ENCODE measurements at regions not wholly inside any gene's neighbourhood (a gene's known extent, or its start where the extent isn't known, plus 50 kb on each side); places are given as distances from the start of the nearest gene placed in this dataset.

DNA sequence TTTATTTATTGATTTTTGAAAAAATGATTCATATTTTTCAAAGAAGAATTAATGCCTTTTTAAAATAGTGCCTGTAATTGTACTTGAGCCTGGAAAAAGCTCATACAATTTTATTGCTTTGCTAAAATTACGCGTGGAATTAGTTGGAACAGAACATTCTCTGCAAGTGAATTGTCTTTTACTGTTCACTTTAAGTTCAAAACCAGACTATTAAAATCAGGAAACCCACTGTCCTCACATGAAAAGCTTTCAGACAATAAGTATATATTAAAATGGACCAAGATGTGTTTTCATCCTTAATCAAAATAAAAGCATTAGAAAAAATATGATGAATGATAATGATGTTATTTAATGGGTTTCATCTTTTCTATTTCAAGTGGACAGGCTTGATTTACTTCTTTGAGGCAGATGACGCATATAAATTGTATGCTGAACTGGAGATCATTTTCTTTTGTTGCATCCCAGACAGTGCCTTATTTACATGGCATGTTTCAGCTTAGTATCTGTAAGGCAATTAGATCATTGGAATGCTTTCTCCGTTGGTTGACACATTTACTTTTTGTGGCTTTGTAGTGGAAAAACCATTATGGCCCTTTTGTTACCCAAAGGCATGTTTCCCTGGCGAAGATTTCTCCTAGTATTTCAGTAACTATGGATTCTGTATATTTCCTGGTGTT, 299.0 kb upstream of the MAGEC2 start:
- H3K27ac Mint-ChIP-seq, result no peak overlapping the region
- DNase-seq, result no peak
- TF ChIP-seq CTCF (IDR thresholded peaks at IDR 0.05), result no peak
- H3K36me3 Mint-ChIP-seq (ENCODE audit: low read depth), result no peaks in the 10 kb centered on the region
- no peak overlapping the region for H3K4me3 Mint-ChIP-seq
- no peaks in the 10 kb centered on the region for H3K27me3 Mint-ChIP-seq (ENCODE audit: insufficient read depth)
- H3K9me3 Mint-ChIP-seq, result peaks cover 6% of the 10 kb centered on the region
- H3K4me1 Mint-ChIP-seq (ENCODE audit: low read depth), result no peaks in the 10 kb centered on the region

GRCh38 chrX:142502441-142502840, 297.4 kb upstream of the MAGEC2 start:
- TF ChIP-seq CTCF (IDR thresholded peaks at IDR 0.05), result no peak
- Mint-ChIP-seq H3K27ac (no peak overlapping the region), H3K4me3 (no peak overlapping the region), H3K27me3 (ENCODE audit: insufficient read depth) (no peaks in the 10 kb centered on the region), H3K9me3 (peaks cover under 1% of the 10 kb centered on the region), H3K36me3 (ENCODE audit: low read depth) (no peaks in the 10 kb centered on the region), H3K4me1 (ENCODE audit: low read depth) (no peaks in the 10 kb centered on the region)
- DNase-seq, result no peak

GRCh38 chrX:142499992-142500391, 294.9 kb upstream of the MAGEC2 start:
- no peak for TF ChIP-seq CTCF (IDR thresholded peaks at IDR 0.05)
- Mint-ChIP-seq H3K4me1 (ENCODE audit: low read depth) (no peaks in the 10 kb centered on the region), H3K27ac (no peak overlapping the region), H3K9me3 (no peaks in the 10 kb centered on the region), H3K4me3 (no peak overlapping the region), H3K36me3 (ENCODE audit: low read depth) (no peaks in the 10 kb centered on the region), H3K27me3 (ENCODE audit: insufficient read depth) (no peaks in the 10 kb centered on the region)
- DNase-seq, result no peak

- H3K4me3 Mint-ChIP-seq, result no peak overlapping the region
- no peaks in the 10 kb centered on the region for H3K36me3 Mint-ChIP-seq (ENCODE audit: low read depth)
- TF ChIP-seq CTCF (IDR thresholded peaks at IDR 0.05), result no peak
- DNase-seq, result no peak
- no peaks in the 10 kb centered on the region for H3K4me1 Mint-ChIP-seq (ENCODE audit: low read depth)
- H3K27ac Mint-ChIP-seq, result no peak overlapping the region
- no peaks in the 10 kb centered on the region for H3K9me3 Mint-ChIP-seq
- H3K27me3 Mint-ChIP-seq (ENCODE audit: insufficient read depth), result no peaks in the 10 kb centered on the region
These were observed 278.9 kb upstream of the MAGEC2 start for GRCh38 chrX:142483965-142484364.

- Mint-ChIP-seq H3K36me3 (ENCODE audit: low read depth) (no peaks in the 10 kb centered on the region), H3K4me1 (ENCODE audit: low read depth) (no peaks in the 10 kb centered on the region), H3K4me3 (no peak overlapping the region), H3K27ac (no peak overlapping the region), H3K9me3 (peaks cover 5% of the 10 kb centered on the region; the same call in 1 of the 2 replicates), H3K27me3 (ENCODE audit: insufficient read depth) (no peaks in the 10 kb centered on the region)
- no peak for DNase-seq
- TF ChIP-seq CTCF (IDR thresholded peaks at IDR 0.05), result no peak
These were observed 241.3 kb upstream of the MAGEC2 start for GRCh38 chrX:142446349-142446748.

All from HFFc6 (cell line).